Fibroblast of mammary gland (primary cell): ENCODE measurements at regions not wholly inside any gene's neighbourhood (a gene's known extent, or its start where the extent isn't known, plus 50 kb on each side); places are given as distances from the start of the nearest gene placed in this dataset.

ENCODE experiments used
- DNase-seq: peaks from one replicate; pipeline ENCODE4 v3.0.0-alpha.2; 2010; ENCODE audit warnings: low read depth
- H3K4me3 ChIP-seq: 2 replicates; pipeline ENCODE4 v1.5.1; 2011; ENCODE audit warnings: low read depth, mild to moderate bottlenecking, low read length, moderate library complexity; ENCODE audit not compliant: control insufficient read depth
- CTCF ChIP-seq: conservative IDR thresholded peaks from 2 replicates; pipeline ENCODE4 v1.5.1; 2011; ENCODE audit warnings: low read depth, low read length, inconsistent platforms; ENCODE audit not compliant: control insufficient read depth, insufficient read depth

- no peak overlapping the region for H3K4me3 ChIP-seq
- no peak for TF ChIP-seq CTCF
- DNase-seq = no peak
Measured at GRCh38 chr20:7004801-7005200, 237.3 kb downstream of the BMP2 start.

- no peak overlapping the region for H3K4me3 ChIP-seq
- DNase-seq = no peak
- TF ChIP-seq CTCF = no peak
Measured at GRCh38 chr20:7010527-7010926, 243.0 kb downstream of the BMP2 start.

DNA sequence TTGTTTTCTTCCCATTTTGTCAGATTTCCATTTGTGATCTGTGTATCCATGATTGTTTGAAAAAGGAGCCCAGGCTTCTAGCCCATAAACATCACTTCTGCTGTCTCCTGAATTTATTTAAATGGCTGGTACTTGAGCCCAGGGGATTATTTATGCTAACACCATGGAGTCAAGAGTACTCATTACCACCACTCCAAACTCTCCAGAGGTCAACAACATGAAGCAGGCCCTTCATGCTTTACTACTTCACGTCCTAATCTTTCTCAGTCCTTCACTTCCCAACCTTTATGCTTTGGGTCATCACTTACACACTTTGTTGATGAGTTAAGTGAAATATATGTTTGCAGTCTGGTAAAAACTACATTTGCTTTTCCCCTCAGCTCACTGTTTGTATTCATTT, 247.8 kb downstream of the BMP2 start:
- no peak for TF ChIP-seq CTCF
- no peak overlapping the region for H3K4me3 ChIP-seq
- DNase-seq = no peak

GRCh38 chr20:7022597-7022996, 255.1 kb downstream of the BMP2 start:
- H3K4me3 ChIP-seq = no peak overlapping the region
- no peak for DNase-seq
- no peak for TF ChIP-seq CTCF

GRCh38 chr20:7025635-7026034, 258.1 kb downstream of the BMP2 start:
- DNase-seq = no peak
- no peak for TF ChIP-seq CTCF
- no peak overlapping the region for H3K4me3 ChIP-seq

DNA sequence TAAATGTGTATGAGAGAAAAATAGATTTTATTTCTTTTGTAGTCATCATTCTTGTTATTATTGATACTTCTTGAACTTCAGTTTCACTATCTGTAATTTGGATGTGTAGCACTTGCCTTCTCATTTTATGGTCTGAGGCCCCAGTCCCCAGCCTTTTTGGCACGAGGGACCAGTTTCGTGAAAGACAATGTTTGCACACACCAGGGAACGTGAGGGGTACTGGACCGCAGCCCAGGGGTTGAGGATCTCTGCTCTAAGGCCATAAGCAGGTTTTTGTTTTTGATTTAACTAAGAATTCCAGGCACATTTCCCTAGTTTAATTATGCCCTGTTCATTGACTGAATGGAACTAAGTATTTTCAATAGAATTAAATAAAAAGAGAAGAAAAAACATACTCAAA, 261.5 kb downstream of the BMP2 start:
- DNase-seq = no peak
- no peak for TF ChIP-seq CTCF
- H3K4me3 ChIP-seq = no peak overlapping the region

- peak; percentile 10 for TF ChIP-seq CTCF
- no peak overlapping the region for H3K4me3 ChIP-seq
- DNase-seq = no peak
Measured at GRCh38 chr20:7031222-7031621, 263.7 kb downstream of the BMP2 start.
